ENCODE measurements at regions not wholly inside any gene's neighbourhood (a gene's known extent, or its start where the extent isn't known, plus 50 kb on each side); places are given as distances from the start of the nearest gene placed in this dataset.
"Not testable (repeated sequence)": the region's sequence is repeated elsewhere in the genome, so short reads cannot be mapped to it uniquely, and the experiment has no call there.

DNA sequence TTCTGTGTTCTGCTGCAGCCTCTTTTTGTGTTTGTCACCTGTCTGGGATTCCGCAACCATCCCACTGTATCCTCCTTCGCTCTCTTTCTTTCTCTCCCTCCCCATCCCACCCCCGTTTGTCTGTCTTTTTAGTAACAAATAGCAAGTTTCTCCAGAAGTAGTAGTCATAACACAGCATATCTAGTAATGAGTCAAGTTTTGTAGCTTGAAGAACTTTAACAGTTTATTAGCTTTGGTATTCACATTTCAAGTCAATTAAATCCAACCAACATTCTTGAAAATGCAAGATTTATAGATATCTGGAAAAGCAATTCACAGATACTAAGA is 154.1 kb upstream of the MTPN start:
- DNase-seq (ENCODE audit: low read depth), result no peak
- in situ Hi-C loops (cut with HindIII; ENCODE audit: low pct_unique_long_range_greater_than_20kb, low sequenced_read_pairs), result no loop called here

- DNase-seq (ENCODE audit: low read depth), result no peak
- in situ Hi-C loops (cut with HindIII; ENCODE audit: low pct_unique_long_range_greater_than_20kb, low sequenced_read_pairs), result no loop called here
These were observed 153.5 kb upstream of the MTPN start for GRCh38 chr7:136130511-136131303.

- no peak for DNase-seq (ENCODE audit: low read depth)
- in situ Hi-C loops (cut with HindIII; ENCODE audit: low pct_unique_long_range_greater_than_20kb, low sequenced_read_pairs), result no loop called here
These were observed 150.9 kb upstream of the MTPN start for GRCh38 chr7:136128050-136128449.

DNA sequence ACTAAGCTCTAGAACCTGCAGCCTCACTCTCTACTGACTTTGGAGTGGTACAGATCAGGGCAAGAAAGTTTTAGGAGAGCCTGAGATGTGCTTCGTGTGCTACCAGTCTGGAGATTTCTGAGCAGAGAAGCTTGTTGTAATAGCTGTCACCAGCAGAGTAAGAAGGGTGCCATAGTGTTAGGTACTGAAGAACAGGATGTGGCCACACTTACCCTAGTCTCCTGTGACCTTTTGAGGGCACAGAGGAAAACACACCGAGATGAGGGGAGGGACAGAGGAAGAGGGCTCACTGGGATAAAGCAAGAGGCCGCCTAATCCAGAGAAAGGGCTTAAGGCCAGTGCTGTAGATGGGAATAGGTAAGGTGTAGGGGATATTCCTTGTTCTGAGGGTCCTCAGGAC is 146.2 kb upstream of the MTPN start:
- in situ Hi-C loops (cut with HindIII; ENCODE audit: low pct_unique_long_range_greater_than_20kb, low sequenced_read_pairs), result no loop called here
- DNase-seq (ENCODE audit: low read depth), result no peak

DNA sequence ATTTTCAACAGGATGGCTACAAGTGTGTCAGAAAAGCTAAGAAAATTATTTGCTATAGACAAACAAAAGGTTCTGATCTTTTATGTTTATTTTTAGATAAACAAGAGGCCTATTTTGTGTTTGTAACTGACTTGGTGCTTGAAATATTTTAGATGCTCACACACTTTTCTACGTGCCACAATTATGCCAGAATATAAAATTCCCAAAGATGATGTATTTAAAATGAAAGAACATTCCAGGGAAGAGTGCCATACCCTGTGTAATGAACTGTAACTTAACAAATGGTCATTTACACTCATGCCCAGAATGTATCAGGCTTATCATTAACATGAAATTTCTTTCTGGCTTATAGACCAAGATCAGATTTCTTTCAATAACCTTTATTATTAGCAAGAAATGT is 144.9 kb upstream of the MTPN start:
- no peak for DNase-seq (ENCODE audit: low read depth)
- in situ Hi-C loops (cut with HindIII; ENCODE audit: low pct_unique_long_range_greater_than_20kb, low sequenced_read_pairs), result no loop called here

DNA sequence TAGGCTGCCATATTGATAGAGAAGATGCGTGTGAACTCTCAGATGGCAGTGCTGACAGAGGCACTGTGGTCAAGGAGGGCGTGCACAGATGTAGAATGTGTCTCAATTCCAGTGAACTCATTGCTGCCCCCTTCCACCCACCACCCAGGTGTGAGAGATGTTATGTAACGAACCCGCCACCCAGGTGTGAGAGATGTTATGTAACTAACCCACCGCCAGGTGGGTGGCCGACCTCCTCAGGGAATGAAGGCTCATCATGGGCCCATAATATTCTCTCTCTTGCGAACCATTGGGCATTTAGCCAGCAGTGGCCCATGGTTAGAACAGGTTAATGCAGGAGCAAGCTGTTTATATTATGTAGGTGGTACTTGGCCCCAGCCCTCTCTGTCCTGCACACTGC is 140.4 kb upstream of the MTPN start:
- in situ Hi-C loops (cut with HindIII; ENCODE audit: low pct_unique_long_range_greater_than_20kb, low sequenced_read_pairs), result no loop called here
- DNase-seq (ENCODE audit: low read depth), result no peak

DNA sequence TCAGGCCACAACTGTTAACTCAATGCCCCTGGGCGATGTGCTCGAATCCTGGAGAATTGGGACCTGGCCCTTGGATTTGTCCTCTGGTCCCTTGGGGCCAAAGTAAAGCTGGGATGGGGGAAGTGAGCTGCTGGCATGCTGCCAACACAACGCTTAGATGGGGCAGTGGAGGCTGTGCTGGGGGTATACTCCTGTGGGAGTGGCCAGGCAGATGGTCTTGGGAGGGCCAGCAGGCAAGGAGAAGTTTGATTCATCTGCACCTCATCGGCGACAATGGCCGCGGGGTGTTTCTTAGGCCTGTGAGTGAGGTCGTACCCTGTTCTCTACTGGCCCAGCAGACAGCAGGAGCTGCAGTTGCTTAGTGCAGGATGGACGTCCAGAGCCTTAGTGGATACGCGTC is 139.0 kb upstream of the MTPN start:
- in situ Hi-C loops (cut with HindIII; ENCODE audit: low pct_unique_long_range_greater_than_20kb, low sequenced_read_pairs), result no loop called here
- no peak for DNase-seq (ENCODE audit: low read depth)

GRCh38 chr7:136114966-136115762 is 138.0 kb upstream of the MTPN start:
- DNase-seq (ENCODE audit: low read depth), result peak; percentile 4
- in situ Hi-C loops (cut with HindIII; ENCODE audit: low pct_unique_long_range_greater_than_20kb, low sequenced_read_pairs), result no loop called here

- in situ Hi-C loops (cut with HindIII; ENCODE audit: low pct_unique_long_range_greater_than_20kb, low sequenced_read_pairs); DNase-seq (ENCODE audit: low read depth): not testable (repeated sequence)
These were observed 137.3 kb upstream of the MTPN start for GRCh38 chr7:136114467-136114866.

GRCh38 chr7:136109037-136109436 is 131.9 kb upstream of the MTPN start:
- DNase-seq (ENCODE audit: low read depth); in situ Hi-C loops (cut with HindIII; ENCODE audit: low pct_unique_long_range_greater_than_20kb, low sequenced_read_pairs): not testable (repeated sequence)

DNA sequence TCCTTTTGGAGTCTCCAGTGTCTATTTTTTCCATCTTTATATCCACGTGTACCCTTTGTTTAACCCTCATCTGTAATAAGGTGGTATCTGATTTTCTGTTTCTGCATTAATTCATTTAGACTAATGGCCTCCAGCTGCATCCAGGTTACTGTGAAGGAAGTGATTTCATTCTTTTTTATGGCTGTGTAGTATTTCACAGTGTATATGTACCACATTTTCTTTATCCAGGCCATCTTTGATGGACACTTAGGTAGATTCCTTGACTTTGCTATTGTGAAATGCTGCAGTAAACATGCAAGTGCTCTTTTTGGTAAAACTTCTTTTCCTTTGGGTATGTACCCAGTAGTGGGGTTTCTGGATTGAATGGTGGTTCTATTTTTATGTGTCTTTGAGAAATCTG is 128.0 kb upstream of the MTPN start:
- in situ Hi-C loops (cut with HindIII; ENCODE audit: low pct_unique_long_range_greater_than_20kb, low sequenced_read_pairs), result no loop called here
- DNase-seq (ENCODE audit: low read depth), result no peak

- in situ Hi-C loops (cut with HindIII; ENCODE audit: low pct_unique_long_range_greater_than_20kb, low sequenced_read_pairs), result no loop called here
- DNase-seq (ENCODE audit: low read depth), result no peak
These were observed 127.1 kb upstream of the MTPN start for GRCh38 chr7:136104269-136104603.

- DNase-seq (ENCODE audit: low read depth), result no peak
- in situ Hi-C loops (cut with HindIII; ENCODE audit: low pct_unique_long_range_greater_than_20kb, low sequenced_read_pairs), result no loop called here
These were observed 126.5 kb upstream of the MTPN start for GRCh38 chr7:136103545-136104268.

DNA sequence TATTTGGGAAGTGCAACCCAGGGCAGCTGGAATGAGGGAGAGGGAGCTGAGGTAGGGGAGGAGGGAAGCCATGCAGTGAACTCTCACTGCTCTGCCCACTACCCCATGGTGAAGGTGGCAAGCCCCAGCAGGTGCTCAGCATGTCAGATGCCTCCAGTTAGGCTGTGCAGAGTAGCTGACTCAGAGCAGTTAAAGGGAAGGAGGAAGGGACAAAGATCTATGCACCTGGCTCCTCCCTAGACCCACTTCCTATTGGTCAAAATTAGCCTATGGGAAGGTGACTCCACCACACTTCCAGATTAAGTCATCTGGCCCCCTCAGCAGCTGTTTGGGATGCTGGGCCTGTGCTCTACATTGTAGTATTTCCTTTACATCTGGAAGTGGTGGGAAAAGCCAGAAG is 125.7 kb upstream of the MTPN start:
- DNase-seq (ENCODE audit: low read depth), result peak; percentile 14
- in situ Hi-C loops (cut with HindIII; ENCODE audit: low pct_unique_long_range_greater_than_20kb, low sequenced_read_pairs), result no loop called here

- in situ Hi-C loops (cut with HindIII; ENCODE audit: low pct_unique_long_range_greater_than_20kb, low sequenced_read_pairs); DNase-seq (ENCODE audit: low read depth): not testable (repeated sequence)
These were observed 115.6 kb upstream of the MTPN start for GRCh38 chr7:136092714-136093113.

- in situ Hi-C loops (cut with HindIII; ENCODE audit: low pct_unique_long_range_greater_than_20kb, low sequenced_read_pairs), result no loop called here
- no peak for DNase-seq (ENCODE audit: low read depth)
These were observed 110.7 kb upstream of the MTPN start for GRCh38 chr7:136087881-136088280.

DNA sequence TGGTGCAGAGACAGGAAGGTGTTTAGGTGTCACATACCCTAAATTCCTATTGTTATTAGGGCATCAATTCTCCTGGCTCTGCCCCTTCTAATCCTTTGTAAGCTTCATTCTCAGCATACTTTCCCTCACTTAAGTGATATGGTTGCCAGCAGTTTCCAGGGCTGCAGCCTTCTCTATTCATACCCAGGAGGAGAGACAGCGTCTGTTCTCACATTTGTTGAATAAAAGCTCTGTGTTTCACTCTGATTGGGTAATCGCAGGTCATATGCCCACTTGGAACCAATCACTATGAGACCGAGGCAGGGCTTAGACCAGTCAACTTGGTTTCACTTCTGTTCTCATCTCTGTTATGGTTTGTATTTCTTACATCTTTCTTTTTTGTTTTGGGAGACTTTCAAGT is 109.6 kb upstream of the MTPN start:
- peak; percentile 81 for DNase-seq (ENCODE audit: low read depth)
- in situ Hi-C loops (cut with HindIII; ENCODE audit: low pct_unique_long_range_greater_than_20kb, low sequenced_read_pairs), result no loop called here

- in situ Hi-C loops (cut with HindIII; ENCODE audit: low pct_unique_long_range_greater_than_20kb, low sequenced_read_pairs), result no loop called here
- DNase-seq (ENCODE audit: low read depth), result no peak
These were observed 102.8 kb upstream of the MTPN start for GRCh38 chr7:136079934-136080333.

DNA sequence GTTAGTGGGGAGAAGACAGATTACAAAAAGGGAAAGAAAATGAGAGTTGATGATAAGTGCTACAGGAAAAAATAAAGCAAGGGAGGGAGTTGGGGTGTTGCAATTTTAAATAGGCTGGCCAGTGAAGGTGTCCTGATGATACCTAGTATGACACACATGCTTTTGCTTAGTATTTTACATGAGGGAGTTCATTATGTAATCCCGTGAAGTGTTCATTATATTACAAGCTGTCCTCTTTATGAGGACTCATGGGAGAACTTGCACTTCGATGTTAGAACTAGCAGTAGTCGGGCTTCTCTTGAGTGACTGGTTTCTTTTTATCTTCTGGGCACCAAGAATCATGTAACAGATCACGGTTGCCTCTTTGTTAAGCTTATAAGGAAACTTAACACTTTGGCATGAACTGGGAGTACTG is 102.3 kb upstream of the MTPN start:
- in situ Hi-C loops (cut with HindIII; ENCODE audit: low pct_unique_long_range_greater_than_20kb, low sequenced_read_pairs), result no loop called here
- no peak for DNase-seq (ENCODE audit: low read depth)
